Thoracic aorta (tissue), 2 donors: ENCODE measurements at regions not wholly inside any gene's neighbourhood (a gene's known extent, or its start where the extent isn't known, plus 50 kb on each side); places are given as distances from the start of the nearest gene placed in this dataset.

Source experiments
- ATAC-seq: fragments of 150-250 bp; one replicate; pipeline ENCODE4 v1.8.0; 2017; ENCODE audit warnings: low read depth; ENCODE audit not compliant: insufficient number of reproducible peaks, low FRiP score
- DNase-seq: peaks from one replicate; pipeline ENCODE4 v3.0.0-alpha.2; 2020; ENCODE audit warnings: low spot score
- H3K27ac ChIP-seq, 2 donors: fragments of 200-600 bp; sonication (generic); 1 replicate in 1 of 2; 2 replicates in 1 of 2; pipeline ENCODE4 v1.5.1; 2016; ENCODE audit warnings: mild to moderate bottlenecking in 2 of 2, moderate library complexity in 2 of 2
- H3K27me3 ChIP-seq: fragments of 200-600 bp; sonication (generic); replicated peaks from 2 replicates; pipeline ENCODE4 v1.6.0; 2016; ENCODE audit warnings: mild to moderate bottlenecking; ENCODE audit not compliant: insufficient read depth
- H3K36me3 ChIP-seq: fragments of 200-600 bp; sonication (generic); one replicate; pipeline ENCODE4 v1.5.1; 2016
- H3K4me1 ChIP-seq, 2 donors: fragments of 200-600 bp; sonication (generic); 1 replicate in 1 of 2; 2 replicates in 1 of 2; pipeline versions ENCODE4 v1.5.1 to v1.6.0; 2016; ENCODE audit warnings: low read depth in 2 of 2, mild to moderate bottlenecking in 1 of 2; ENCODE audit not compliant: control insufficient read depth in 1 of 2
- H3K4me3 ChIP-seq: fragments of 200-600 bp; sonication (generic); 2 replicates; pipeline ENCODE4 v1.5.1; 2016; ENCODE audit warnings: mild to moderate bottlenecking
- H3K9me3 ChIP-seq: fragments of 200-600 bp; sonication (generic); 2 replicates; pipeline ENCODE4 v1.5.1; 2016
- CTCF ChIP-seq: fragments of 200-600 bp; sonication (generic); IDR thresholded peaks from one replicate; pipeline ENCODE4 v1.5.1; 2019; ENCODE audit warnings: antibody characterized with exemption

GRCh38 chr11:97149741-97150140, 759.9 kb downstream of the JRKL start:
- H3K4me3 ChIP-seq = no peak overlapping the region
- no peak for TF ChIP-seq CTCF
- no peak for ATAC-seq
- DNase-seq = no peak
- H3K4me1 ChIP-seq = no peaks in the 10 kb centered on the region
- no peaks in the 10 kb centered on the region for H3K36me3 ChIP-seq
- no peaks in the 10 kb centered on the region for H3K27me3 ChIP-seq
- H3K27ac ChIP-seq = no peak overlapping the region
- no peaks in the 10 kb centered on the region for H3K9me3 ChIP-seq

- Histone ChIP-seq H3K36me3 (no peaks in the 10 kb centered on the region), H3K4me3 (no peak overlapping the region), H3K4me1 (no peaks in the 10 kb centered on the region), H3K27ac (no peak overlapping the region), H3K9me3 (no peaks in the 10 kb centered on the region), H3K27me3 (no peaks in the 10 kb centered on the region)
- ATAC-seq (no peak), DNase-seq (no peak)
- TF ChIP-seq CTCF = no peak
Observed at GRCh38 chr11:97157221-97157740, 767.5 kb downstream of the JRKL start.

- ATAC-seq (no peak), DNase-seq (no peak)
- Histone ChIP-seq H3K9me3 (no peaks in the 10 kb centered on the region), H3K4me1 (no peaks in the 10 kb centered on the region), H3K4me3 (no peak overlapping the region), H3K27ac (no peak overlapping the region), H3K27me3 (no peaks in the 10 kb centered on the region), H3K36me3 (no peaks in the 10 kb centered on the region)
- no peak for TF ChIP-seq CTCF
Observed at GRCh38 chr11:97158243-97158642, 768.4 kb downstream of the JRKL start.

- H3K27ac ChIP-seq = no peak overlapping the region
- ATAC-seq = no peak
Observed at GRCh38 chr11:97163631-97164191, 773.9 kb downstream of the JRKL start.

More at GRCh38 chr11:97163631-97164191, 773.9 kb downstream of the JRKL start:
- no peaks in the 10 kb centered on the region for H3K9me3 ChIP-seq
- H3K36me3 ChIP-seq = no peaks in the 10 kb centered on the region
- no peaks in the 10 kb centered on the region for H3K27me3 ChIP-seq
- no peak overlapping the region for H3K4me3 ChIP-seq
- DNase-seq = no peak
- TF ChIP-seq CTCF = no peak
- no peaks in the 10 kb centered on the region for H3K4me1 ChIP-seq
